ENCODE measurements at regions not wholly inside any gene's neighbourhood (a gene's known extent, or its start where the extent isn't known, plus 50 kb on each side); places are given as distances from the start of the nearest gene placed in this dataset.

GRCh38 chr14:47872588-47872987, 197.2 kb upstream of the MDGA2 start:
- DNase-seq (ENCODE audit: low read depth in 2 of 2): no peak

GRCh38 chr14:47863441-47863840, 188.0 kb upstream of the MDGA2 start:
- no peak for DNase-seq (ENCODE audit: low read depth in 2 of 2)

GRCh38 chr14:47857646-47858045, 182.2 kb upstream of the MDGA2 start:
- DNase-seq (ENCODE audit: low read depth in 2 of 2): no peak

DNA sequence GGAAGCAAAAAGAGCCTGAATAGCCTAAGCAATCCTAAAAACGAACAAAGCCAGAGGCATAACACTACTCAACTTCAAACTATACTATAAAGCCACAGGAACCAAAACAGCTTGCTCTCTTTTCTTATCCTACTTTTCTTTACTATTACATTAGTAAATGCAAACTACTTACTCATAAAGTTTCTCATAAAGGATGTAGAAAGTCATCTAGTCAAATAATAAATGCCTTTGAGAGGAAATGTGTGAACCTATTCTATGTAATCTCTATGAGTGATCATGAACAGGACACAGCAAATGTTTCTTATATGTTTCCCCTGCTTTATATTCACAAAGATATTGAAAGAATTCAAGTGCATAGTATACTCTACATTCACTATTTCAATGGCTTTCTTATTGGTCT, 176.9 kb upstream of the MDGA2 start:
- no peak for DNase-seq (ENCODE audit: low read depth in 2 of 2)

DNA sequence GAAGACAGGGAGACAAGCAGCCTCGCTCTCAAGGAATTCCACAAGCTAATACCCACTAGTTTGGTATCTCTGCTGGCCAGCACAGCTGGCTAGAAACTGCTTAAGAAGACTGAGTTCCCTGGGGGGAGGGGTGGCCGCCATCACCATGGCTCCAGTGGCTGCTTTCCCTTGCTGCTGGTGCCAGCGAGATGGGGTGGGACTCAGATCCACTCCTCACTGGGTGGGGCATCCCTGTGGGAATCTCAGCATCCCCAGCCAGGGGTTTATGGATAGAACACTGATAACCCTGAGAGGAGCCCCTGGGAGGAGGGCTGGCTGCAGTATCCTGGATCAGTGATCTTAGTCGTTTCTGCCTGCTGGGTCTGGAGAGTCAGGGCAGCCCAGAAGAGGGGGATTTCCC, 170.6 kb upstream of the MDGA2 start:
- DNase-seq (ENCODE audit: low read depth in 2 of 2): no peak

- DNase-seq (ENCODE audit: low read depth in 2 of 2): no peak
Observed at GRCh38 chr14:47843236-47843635, 167.8 kb upstream of the MDGA2 start.

GRCh38 chr14:47833011-47833410, 157.6 kb upstream of the MDGA2 start:
- DNase-seq (ENCODE audit: low read depth in 2 of 2): no peak

DNA sequence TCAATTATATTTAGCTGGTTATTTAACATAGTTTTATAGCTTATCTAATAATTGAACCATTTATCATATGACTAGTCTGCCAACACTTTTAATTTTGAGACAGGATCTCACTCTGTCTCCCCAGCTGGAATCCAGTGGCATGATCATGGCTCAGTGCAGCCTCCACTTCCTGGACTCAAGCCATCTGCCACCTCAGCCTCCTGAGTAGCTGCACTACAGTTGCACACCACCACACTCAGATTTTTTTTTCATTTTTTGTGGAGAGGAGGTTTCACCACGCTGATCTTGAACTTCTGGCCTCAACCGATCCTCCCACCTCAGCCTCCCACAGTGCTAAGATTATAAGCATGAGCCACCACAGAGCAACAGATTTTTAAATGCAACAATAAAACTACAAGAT, 151.4 kb upstream of the MDGA2 start:
- DNase-seq (ENCODE audit: low read depth in 2 of 2): no peak

DNA sequence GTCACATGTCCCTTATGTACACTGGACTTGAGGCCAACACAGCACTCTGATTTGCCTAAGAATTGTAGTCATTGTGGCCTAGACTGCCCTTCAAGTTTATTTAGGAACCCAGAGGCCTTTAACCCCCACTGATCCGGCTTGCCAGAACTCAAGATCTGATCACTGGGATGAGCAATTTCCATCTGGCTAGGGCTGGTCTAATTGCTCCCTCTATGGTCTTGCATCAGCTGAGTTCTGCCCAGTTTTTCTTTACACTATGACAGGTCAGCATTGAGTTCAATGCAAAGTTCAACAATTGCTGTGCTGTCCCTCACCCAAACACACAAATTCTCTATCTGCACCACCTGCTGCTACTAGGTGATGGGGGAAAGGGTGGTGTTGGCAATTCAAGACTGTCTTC, 146.9 kb upstream of the MDGA2 start:
- no peak for DNase-seq (ENCODE audit: low read depth in 2 of 2)

DNA sequence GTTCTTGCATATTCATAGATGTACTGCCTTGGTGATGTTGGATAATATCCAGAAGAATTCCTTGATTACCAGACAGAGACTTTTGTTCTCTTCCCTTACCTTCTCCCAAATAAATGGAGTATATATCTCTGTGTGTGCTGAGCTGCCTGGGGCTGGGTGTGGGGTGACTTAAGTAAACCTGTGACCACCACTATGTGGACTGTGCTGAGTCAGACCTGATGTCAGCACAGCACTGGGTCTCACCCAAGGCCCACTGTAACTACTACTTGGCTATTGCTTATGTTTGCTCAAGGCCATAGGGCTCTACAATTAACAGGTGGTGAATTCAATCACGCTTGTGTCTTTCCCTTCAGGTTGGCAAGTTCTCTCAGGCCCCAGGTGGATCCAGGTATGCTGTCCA, 145.7 kb upstream of the MDGA2 start:
- DNase-seq (ENCODE audit: low read depth in 2 of 2): no peak

DNA sequence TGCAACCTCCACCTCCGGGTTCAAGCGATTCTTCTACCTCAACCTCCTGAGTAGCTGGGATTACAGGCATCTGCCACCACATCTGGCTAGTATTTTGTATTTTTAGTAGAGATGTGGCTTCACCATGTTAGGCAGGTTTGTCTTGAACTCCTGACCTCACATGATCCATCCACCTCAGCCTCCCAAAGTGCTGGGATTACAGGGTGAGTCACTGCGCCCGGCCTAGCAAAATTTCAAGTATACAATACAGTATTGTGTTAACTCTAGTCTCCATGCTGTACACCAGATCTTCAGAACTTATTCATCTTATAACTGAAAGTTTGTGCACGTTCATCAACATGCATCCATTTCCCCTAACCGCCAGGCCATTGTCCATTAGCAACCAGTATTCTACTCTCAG, 115.1 kb upstream of the MDGA2 start:
- DNase-seq (ENCODE audit: low read depth in 2 of 2): no peak

GRCh38 chr14:47785058-47785457, 109.7 kb upstream of the MDGA2 start:
- DNase-seq (ENCODE audit: low read depth in 2 of 2): no peak

DNA sequence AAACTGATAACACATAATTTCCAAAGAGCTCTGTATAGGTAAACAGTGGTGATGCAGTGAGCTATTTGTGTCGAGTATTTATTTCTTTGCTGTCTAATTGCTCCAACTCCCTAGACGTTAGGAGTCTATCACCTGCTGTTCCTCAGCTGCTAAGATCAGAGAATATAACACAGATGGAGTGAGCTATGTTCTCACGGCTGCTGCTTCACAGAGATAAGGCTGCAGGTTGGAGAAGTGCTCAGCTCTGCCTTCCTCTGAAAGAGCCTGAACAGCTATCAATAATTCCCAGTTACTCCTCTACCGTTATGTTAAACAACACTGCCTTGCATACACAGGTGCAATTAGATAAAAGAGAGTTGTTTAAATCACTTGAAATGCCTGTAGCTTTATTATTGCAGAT, 103.2 kb upstream of the MDGA2 start:
- no peak for DNase-seq (ENCODE audit: low read depth in 2 of 2)

DNA sequence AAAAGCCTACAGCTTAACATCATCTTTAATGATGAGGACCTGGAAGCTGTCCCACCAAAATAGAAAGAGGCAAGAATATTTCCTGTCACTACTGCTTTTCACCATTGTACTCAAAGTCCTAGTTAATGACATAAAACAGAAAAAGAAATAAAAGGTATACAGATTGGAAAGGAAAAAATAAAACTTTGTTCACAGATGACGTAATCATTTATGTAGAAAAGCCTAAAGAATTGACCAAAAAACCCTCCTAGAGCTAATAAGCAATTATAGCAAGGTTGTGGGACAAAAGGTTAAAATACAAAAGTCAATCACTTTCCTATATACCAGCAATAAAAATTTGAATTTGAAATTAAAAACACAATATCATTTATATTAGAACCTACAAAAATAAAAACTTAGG, 97.2 kb upstream of the MDGA2 start:
- no peak for DNase-seq (ENCODE audit: low read depth in 2 of 2)

GRCh38 chr14:47763188-47763854, 87.9 kb upstream of the MDGA2 start:
- DNase-seq (ENCODE audit: low read depth in 2 of 2): no peak

DNA sequence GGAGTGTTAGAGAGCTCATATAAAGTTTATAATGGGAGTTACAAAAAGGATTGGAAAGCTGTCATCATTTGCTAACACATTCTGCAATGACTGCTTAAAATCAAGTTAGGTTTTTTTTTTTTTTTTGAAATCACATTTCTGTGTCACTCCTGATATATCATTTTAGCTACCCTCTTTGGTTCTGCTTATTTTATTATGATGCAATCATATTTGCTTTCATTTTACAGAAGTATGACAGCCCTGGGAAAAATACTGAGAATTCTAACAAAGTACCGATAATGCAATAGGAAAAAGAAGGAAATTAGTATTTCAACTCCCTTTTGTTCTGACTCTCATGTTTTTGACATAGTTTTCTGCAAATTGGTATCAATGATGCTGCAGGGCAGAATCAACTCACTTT, 71.6 kb upstream of the MDGA2 start:
- DNase-seq (ENCODE audit: low read depth in 2 of 2): no peak

DNA sequence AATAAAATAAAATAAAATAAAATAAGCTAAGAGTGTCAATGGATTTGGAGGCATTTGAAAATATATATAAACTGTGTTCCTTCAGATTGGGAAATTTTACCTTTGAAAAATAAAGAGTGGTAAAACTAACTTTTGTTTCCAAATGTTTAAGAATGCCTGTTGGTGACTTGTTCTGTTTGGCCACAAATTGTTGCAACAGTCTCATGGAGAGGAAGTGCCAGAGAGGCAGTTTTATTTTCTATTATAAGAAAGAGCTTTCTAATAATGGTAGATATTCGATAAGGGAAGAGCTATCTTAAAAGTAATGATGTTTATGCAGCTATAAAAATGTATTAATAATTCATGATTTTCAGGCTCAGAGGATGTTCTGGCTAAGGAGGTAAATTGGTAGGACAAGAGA, 68.8 kb upstream of the MDGA2 start:
- no peak for DNase-seq (ENCODE audit: low read depth in 2 of 2)

DNA sequence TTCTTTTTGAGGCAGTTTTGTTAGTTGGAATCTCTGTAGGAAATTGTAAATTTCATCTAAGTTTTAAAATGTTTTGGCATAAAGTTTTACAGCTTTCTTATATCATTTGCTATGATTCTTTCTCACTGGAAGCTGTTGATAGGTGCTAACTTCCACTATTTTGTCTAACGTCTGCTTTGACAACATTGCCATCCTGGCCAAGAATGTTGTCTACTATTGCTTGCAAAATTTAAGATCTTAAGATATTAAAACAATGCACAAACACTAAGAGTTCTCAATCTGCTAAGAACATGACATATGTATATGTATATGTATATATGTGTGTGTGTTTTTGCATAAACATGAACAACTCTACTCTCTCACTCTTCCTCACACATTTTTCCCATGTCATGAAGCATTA, 64.1 kb upstream of the MDGA2 start:
- no peak for DNase-seq (ENCODE audit: low read depth in 2 of 2)

DNA sequence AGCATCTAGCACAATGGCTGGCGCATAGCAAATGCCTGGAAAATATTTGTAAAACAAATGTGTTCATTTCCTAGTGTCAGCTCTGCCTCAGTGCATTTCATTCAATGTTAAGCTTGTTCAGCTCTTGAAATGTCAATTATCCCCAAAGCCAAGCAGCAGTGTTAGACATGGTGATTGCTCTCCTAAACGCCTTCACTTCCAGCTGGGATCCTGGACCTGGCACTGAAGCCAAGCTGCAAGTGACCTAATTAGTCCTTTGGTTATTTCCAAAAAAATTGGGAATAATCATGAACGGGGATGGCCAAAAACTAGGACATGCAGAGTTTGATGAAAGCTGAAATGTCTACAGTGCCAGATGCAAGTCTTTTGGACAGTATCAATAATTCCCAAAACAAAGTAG, 54.9 kb upstream of the MDGA2 start:
- DNase-seq (ENCODE audit: low read depth in 2 of 2): no peak

Measured in stimulated activated CD4-positive, alpha-beta T cell treated with anti-CD3 and anti-CD28 coated beads, Interleukin-1b, Interleukin-23, amount 100 ng/mL, for 4 hours (primary cell).